H1 (cell line): ENCODE measurements at regions not wholly inside any gene's neighbourhood (a gene's known extent, or its start where the extent isn't known, plus 50 kb on each side); places are given as distances from the start of the nearest gene placed in this dataset.

Source experiments
- JUN ChIP-seq: IDR thresholded peaks from 2 replicates; pipeline ENCODE4 v1.6.1; 2011; ENCODE audit warnings: low read depth, mild to moderate bottlenecking, improper control_type of control experiment, low read length
- KDM1A ChIP-seq: fragments of 200-600, 300-600 bp; sonication (generic); IDR thresholded peaks from 2 replicates; pipeline ENCODE4 v1.7.1; 2016; ENCODE audit warnings: mild to moderate bottlenecking, low read length, borderline replicate concordance
- POLR2AphosphoS5 ChIP-seq: IDR thresholded peaks from 2 replicates; pipeline ENCODE4 v1.6.1; 2011; ENCODE audit warnings: low read depth, low read length
- RFX5 ChIP-seq: IDR thresholded peaks from 2 replicates; pipeline ENCODE4 v1.6.1; 2011; ENCODE audit warnings: low read depth, low read length, improper control_type of control experiment, borderline replicate concordance
- SIX5 ChIP-seq: IDR thresholded peaks from 2 replicates; pipeline ENCODE4 v1.6.1; 2011; ENCODE audit warnings: mild to moderate bottlenecking, low read depth, low read length
- TAF1 ChIP-seq: IDR thresholded peaks from 2 replicates; pipeline ENCODE4 v1.6.1; 2011; ENCODE audit warnings: mild to moderate bottlenecking, low read depth, low read length
- TF ChIP-seq, protein P1 (sequence below): IDR thresholded peaks from 2 replicates; pipeline ENCODE4 v1.6.1; 2011; ENCODE audit warnings: low read length, improper control_type of control experiment

DNA sequence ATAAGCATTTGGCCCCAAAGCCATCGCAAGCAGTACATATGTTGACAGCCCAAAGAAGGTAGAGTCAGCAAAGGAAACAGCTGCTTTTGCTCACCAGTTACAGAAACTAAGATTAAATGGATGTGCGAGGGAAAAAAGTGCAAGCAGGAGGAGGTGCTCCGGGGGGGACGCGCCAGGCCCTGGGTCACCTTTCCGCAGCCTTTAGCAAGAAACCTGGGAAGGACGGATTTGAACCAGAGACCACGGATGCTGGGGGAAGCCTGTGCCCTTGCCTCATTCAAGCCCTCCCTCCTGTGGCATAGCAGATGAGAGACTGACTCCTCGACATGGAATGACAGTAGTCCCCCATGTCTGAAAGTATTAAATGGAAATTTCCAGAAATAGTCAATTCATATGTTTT, 405.6 kb upstream of the PRKCQ start (continued):
- no peak for TF ChIP-seq SIX5
- TF ChIP-seq KDM1A = no peak
- TF ChIP-seq, protein P1, sequence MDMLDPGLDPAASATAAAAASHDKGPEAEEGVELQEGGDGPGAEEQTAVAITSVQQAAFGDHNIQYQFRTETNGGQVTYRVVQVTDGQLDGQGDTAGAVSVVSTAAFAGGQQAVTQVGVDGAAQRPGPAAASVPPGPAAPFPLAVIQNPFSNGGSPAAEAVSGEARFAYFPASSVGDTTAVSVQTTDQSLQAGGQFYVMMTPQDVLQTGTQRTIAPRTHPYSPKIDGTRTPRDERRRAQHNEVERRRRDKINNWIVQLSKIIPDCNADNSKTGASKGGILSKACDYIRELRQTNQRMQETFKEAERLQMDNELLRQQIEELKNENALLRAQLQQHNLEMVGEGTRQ = no peak
- no peak for TF ChIP-seq JUN
- TF ChIP-seq RFX5 = no peak
- TF ChIP-seq POLR2AphosphoS5 = no peak
- TF ChIP-seq TAF1 = no peak
